Activated T-cell treated with anti-CD3 and anti-CD28 coated beads for 1 hour (primary cell): ENCODE measurements at regions not wholly inside any gene's neighbourhood (a gene's known extent, or its start where the extent isn't known, plus 50 kb on each side); places are given as distances from the start of the nearest gene placed in this dataset.
"Not testable (repeated sequence)": the region's sequence is repeated elsewhere in the genome, so short reads cannot be mapped to it uniquely, and the experiment has no call there.

ENCODE experiments used
- DNase-seq: peaks from one replicate; pipeline ENCODE4 v3.0.0-alpha.2; 2020; ENCODE audit warnings: low read depth

- no peak for DNase-seq
These were observed 221.4 kb downstream of the ARL4C start for GRCh38 chr2:234275515-234275914.

GRCh38 chr2:234273887-234274584, 222.8 kb downstream of the ARL4C start:
- no peak for DNase-seq

- DNase-seq, result no peak
These were observed 221.8 kb downstream of the SPP2 start for GRCh38 chr2:234272069-234272850.

GRCh38 chr2:234271338-234271737, 220.8 kb downstream of the SPP2 start:
- DNase-seq, result no peak

- no peak for DNase-seq
These were observed 219.3 kb downstream of the SPP2 start for GRCh38 chr2:234269769-234270204.

GRCh38 chr2:234267534-234267933, 217.0 kb downstream of the SPP2 start:
- no peak for DNase-seq

GRCh38 chr2:234266952-234267351, 216.4 kb downstream of the SPP2 start:
- DNase-seq, result no peak

- DNase-seq, result no peak
These were observed 214.7 kb downstream of the SPP2 start for GRCh38 chr2:234265206-234265605.

GRCh38 chr2:234261736-234262135, 211.2 kb downstream of the SPP2 start:
- no peak for DNase-seq

GRCh38 chr2:234259440-234259839, 208.9 kb downstream of the SPP2 start:
- DNase-seq, result no peak

- DNase-seq, result no peak
These were observed 208.2 kb downstream of the SPP2 start for GRCh38 chr2:234258562-234259141.

GRCh38 chr2:234257859-234258561, 207.5 kb downstream of the SPP2 start:
- no peak for DNase-seq

GRCh38 chr2:234256516-234256915, 206.0 kb downstream of the SPP2 start:
- no peak for DNase-seq

GRCh38 chr2:234254783-234255521, 204.4 kb downstream of the SPP2 start:
- DNase-seq, result no peak

- no peak for DNase-seq
These were observed 202.3 kb downstream of the SPP2 start for GRCh38 chr2:234252772-234253171.

- DNase-seq, result no peak
These were observed 201.1 kb downstream of the SPP2 start for GRCh38 chr2:234251326-234252271.

- DNase-seq, result no peak
These were observed 200.4 kb downstream of the SPP2 start for GRCh38 chr2:234250926-234251325.

- DNase-seq, result no peak
These were observed 199.4 kb downstream of the SPP2 start for GRCh38 chr2:234249873-234250272.

- DNase-seq, result no peak
These were observed 198.7 kb downstream of the SPP2 start for GRCh38 chr2:234249034-234249735.

GRCh38 chr2:234248213-234248710, 197.8 kb downstream of the SPP2 start:
- not testable (repeated sequence) for DNase-seq
